Skeletal muscle satellite cell (primary cell): ENCODE measurements at regions not wholly inside any gene's neighbourhood (a gene's known extent, or its start where the extent isn't known, plus 50 kb on each side); places are given as distances from the start of the nearest gene placed in this dataset.

Source experiments
- H3K27me3 ChIP-seq: 2 replicates; pipeline ENCODE4 v1.7.0; 2013; ENCODE audit warnings: low read length; ENCODE audit not compliant: control insufficient read depth, insufficient read depth
- H3K36me3 ChIP-seq: 2 replicates; pipeline ENCODE4 v1.7.0; 2013; ENCODE audit warnings: mild to moderate bottlenecking, control low read depth, low read length; ENCODE audit not compliant: insufficient read depth
- H3K4me1 ChIP-seq: 2 replicates; pipeline ENCODE4 v1.7.0; 2013; ENCODE audit warnings: low read length; ENCODE audit not compliant: control insufficient read depth, insufficient read depth
- H3K4me2 ChIP-seq: 2 replicates; pipeline ENCODE4 v1.7.0; 2013; ENCODE audit warnings: mild to moderate bottlenecking, low read length
- H3K4me3 ChIP-seq: 2 replicates; pipeline ENCODE4 v1.7.0; 2013; ENCODE audit warnings: low read length
- H3K9ac ChIP-seq: 2 replicates; pipeline ENCODE4 v1.7.0; 2013; ENCODE audit warnings: mild to moderate bottlenecking, low read depth, low read length, moderate library complexity
- H3K9me3 ChIP-seq: replicated peaks from 2 replicates; pipeline ENCODE4 v1.7.0; 2013; ENCODE audit warnings: mild to moderate bottlenecking, control low read depth, low read length

DNA sequence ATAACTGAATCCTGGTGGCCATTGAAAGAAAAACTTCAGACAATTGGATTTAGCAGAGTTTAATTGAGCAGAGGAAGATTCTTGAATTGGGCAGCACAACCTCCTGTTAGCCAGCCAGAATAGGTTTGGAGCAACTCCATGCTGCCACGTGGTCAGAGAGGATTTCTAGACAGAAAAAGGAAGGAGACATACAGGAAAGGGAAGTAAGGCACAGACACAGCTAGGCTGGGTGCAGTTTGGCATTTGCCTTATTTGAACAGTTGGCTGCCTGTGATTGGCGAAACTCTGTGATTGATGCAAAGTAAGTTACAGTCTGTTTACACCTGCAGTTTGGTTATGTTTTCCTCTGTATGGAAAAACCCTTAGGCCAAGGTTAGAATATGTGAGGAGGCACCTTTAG is 85.8 kb upstream of the SPATA13 start:
- no peak overlapping the region for H3K4me2 ChIP-seq
- no peaks in the 10 kb centered on the region for H3K36me3 ChIP-seq
- H3K4me3 ChIP-seq, result no peak overlapping the region
- H3K9ac ChIP-seq, result no peak overlapping the region
- H3K9me3 ChIP-seq, result no peaks in the 10 kb centered on the region
- no peaks in the 10 kb centered on the region for H3K27me3 ChIP-seq
- peaks cover 34% of the 10 kb centered on the region for H3K4me1 ChIP-seq

DNA sequence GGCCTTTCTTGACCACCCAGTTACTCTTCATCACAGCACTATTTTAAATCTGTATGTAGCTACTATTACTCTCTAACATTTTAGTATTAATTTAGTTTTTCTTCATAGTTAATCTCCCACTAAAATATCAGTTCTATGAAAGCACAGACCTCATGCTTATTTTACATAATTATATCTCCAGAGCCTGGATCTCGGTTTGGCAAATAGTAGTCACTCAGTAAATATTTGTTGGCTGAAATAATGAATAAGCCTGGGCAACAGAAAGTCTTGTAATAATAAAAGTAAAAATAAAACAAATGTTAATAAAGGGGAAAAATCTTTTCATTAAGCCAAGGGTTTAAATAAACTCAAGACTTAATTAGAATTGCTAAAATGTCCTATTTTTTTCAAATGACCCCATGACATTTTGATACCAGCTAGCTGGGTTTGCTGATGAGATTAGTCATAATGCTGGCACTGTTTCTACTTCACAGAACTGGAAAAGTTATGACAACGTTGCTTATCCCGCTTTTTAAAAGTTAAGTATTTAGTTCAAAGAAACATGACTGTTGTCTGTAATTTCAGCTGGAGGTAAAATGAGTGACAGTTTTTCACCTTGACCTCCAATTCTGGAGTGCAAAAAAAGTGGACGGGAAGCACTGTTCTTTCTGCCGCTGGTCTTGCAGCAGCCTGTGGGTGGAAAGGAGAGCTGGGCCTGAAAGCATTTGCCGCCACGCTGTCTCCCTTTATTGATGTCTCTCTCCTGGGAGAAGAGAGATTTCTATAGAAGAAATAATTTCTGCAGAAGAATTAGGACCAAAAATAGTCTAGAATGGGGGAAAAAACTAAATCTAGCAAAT is 85.2 kb upstream of the SPATA13 start:
- Histone ChIP-seq H3K36me3 (no peaks in the 10 kb centered on the region), H3K4me3 (no peak overlapping the region), H3K9me3 (no peaks in the 10 kb centered on the region), H3K9ac (no peak overlapping the region), H3K4me1 (peaks cover 33% of the 10 kb centered on the region), H3K4me2 (no peak overlapping the region), H3K27me3 (no peaks in the 10 kb centered on the region)

DNA sequence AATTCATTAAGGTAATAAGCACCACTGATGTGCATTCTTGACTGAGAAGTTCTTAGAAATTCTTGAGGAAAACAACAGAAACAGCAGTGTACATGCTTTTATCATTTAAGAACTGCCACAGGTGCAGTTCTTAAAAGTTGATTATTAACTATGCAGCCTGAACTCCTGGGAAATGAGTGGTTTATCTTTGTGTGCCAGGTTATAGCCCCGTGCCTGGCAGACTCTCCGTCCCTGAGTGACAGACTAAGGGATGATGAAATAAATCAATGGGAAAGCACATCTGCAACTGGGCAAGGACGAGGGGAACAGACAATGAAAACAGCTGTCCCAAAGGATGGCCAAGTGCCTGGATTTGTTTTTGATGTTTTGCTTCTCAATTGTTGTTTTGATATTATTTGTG is 84.4 kb upstream of the SPATA13 start:
- no peaks in the 10 kb centered on the region for H3K27me3 ChIP-seq
- H3K4me2 ChIP-seq, result no peak overlapping the region
- no peak overlapping the region for H3K4me3 ChIP-seq
- H3K9me3 ChIP-seq, result no peaks in the 10 kb centered on the region
- no peaks in the 10 kb centered on the region for H3K36me3 ChIP-seq
- H3K9ac ChIP-seq, result no peak overlapping the region
- peaks cover 28% of the 10 kb centered on the region for H3K4me1 ChIP-seq

DNA sequence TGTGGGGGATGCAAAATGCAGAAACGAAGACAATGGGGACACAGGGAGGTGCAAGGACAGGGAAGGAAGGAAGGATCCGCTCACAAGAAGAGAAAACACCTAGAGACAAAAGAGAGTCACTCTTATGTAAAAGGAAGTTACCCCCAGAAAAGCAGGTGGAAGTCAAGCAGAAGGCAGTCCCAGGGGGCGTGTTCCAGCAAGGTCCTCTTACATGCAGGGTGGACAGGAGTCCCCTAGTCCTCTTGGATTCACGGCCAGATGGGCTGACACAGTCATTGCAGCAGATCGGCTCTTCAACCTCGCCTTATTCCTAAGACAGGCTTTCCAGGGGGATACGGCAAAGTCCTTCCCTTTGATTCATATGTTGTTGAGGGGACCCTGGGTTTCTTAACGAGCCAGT is 83.9 kb upstream of the SPATA13 start:
- H3K4me1 ChIP-seq, result peaks cover 23% of the 10 kb centered on the region
- H3K4me2 ChIP-seq, result no peak overlapping the region
- no peak overlapping the region for H3K4me3 ChIP-seq
- no peaks in the 10 kb centered on the region for H3K9me3 ChIP-seq
- no peaks in the 10 kb centered on the region for H3K36me3 ChIP-seq
- no peaks in the 10 kb centered on the region for H3K27me3 ChIP-seq
- no peak overlapping the region for H3K9ac ChIP-seq

- Histone ChIP-seq H3K9me3 (no peaks in the 10 kb centered on the region), H3K36me3 (no peaks in the 10 kb centered on the region), H3K4me3 (no peak overlapping the region), H3K4me2 (no peak overlapping the region), H3K9ac (no peak overlapping the region), H3K4me1 (peaks cover 12% of the 10 kb centered on the region), H3K27me3 (peaks cover 22% of the 10 kb centered on the region)
Observed at GRCh38 chr13:24080134-24080533, 80.4 kb upstream of the SPATA13 start.

GRCh38 chr13:24081387-24081786 is 79.1 kb upstream of the SPATA13 start:
- Histone ChIP-seq H3K4me2 (no peak overlapping the region), H3K9me3 (no peaks in the 10 kb centered on the region), H3K9ac (no peak overlapping the region), H3K4me1 (peaks cover under 1% of the 10 kb centered on the region), H3K4me3 (no peak overlapping the region), H3K27me3 (peaks cover 35% of the 10 kb centered on the region), H3K36me3 (no peaks in the 10 kb centered on the region)

DNA sequence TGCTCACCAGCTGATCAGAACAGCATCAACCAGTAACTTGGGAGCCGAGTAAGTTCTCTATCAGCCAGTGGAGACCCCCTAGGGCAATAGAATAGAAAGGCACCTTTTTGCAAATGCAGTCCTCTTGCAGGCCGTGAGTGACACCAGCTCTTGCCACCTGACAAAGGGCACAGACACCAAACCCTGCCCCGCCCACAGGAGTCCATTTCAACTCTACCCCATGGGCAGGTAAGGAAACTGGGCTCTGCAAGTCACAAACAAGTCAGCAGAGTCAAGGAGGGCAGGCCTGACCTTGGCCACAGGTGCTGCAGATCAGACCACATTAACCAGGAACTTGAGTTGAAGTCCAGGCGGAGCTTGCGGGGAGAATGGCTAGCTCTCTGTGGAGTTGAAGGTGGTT is 77.4 kb upstream of the SPATA13 start:
- Histone ChIP-seq H3K27me3 (peaks cover 49% of the 10 kb centered on the region), H3K4me2 (no peak overlapping the region), H3K4me3 (no peak overlapping the region), H3K9ac (no peak overlapping the region), H3K36me3 (no peaks in the 10 kb centered on the region), H3K4me1 (no peaks in the 10 kb centered on the region), H3K9me3 (no peaks in the 10 kb centered on the region)

DNA sequence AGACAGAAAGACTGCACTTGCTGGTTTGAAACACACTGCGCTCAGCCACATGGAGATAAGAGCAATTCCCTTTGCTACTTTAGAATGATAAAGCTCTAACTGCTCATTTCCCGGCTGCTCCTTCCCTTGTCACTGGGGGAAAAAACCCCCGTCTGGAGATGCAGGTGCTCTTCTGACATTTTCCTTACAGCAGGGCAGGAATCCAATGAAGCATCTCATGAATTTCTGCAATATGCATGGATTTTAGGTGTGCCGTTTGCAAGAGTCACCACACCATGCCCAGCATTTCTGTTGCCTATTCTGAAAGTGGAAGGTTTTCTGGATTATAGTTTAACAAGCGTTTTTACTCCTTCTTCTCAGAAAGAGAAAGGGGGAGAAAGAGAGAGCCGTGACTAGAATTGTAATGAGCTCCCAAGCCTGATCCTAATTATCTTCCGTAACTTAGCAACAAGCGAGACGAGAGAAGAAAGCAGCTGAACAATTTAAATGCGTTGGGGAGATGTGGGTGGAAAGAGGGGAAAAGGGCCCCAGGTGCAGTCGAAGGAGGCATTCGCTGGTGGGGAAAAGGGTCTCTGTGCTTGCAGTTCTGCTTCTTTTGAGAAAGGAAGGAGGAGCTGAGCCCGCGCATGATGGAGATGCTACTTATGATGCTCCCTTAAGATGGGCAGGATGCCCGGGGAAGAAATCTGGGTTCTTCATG is 76.6 kb upstream of the SPATA13 start:
- Histone ChIP-seq H3K4me2 (no peak overlapping the region), H3K4me1 (no peaks in the 10 kb centered on the region), H3K9me3 (no peaks in the 10 kb centered on the region), H3K27me3 (peaks cover 50% of the 10 kb centered on the region), H3K36me3 (no peaks in the 10 kb centered on the region), H3K4me3 (no peak overlapping the region), H3K9ac (no peak overlapping the region)

DNA sequence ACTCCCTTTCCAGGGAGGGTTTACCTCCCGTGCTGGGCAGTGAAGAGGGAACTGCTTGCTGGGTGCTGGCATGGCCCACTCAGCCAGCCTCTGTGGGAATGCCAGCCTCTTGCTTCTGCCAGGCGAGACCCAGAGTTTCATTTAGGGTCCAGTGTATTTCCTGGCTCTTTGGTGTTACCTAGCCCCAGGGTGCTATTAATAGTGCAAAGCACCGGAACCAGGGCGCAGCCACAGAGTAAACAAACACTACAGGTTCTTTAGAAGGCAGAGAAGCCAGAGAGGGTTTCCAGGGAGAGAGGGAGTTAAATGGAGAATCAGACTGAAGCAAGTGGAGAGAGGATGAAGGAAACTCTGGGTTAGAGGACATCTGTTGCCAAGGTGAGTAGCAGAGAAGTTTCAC is 74.9 kb upstream of the SPATA13 start:
- H3K27me3 ChIP-seq, result peaks cover 60% of the 10 kb centered on the region
- no peaks in the 10 kb centered on the region for H3K4me1 ChIP-seq
- no peak overlapping the region for H3K4me3 ChIP-seq
- no peak overlapping the region for H3K9ac ChIP-seq
- H3K9me3 ChIP-seq, result no peaks in the 10 kb centered on the region
- no peaks in the 10 kb centered on the region for H3K36me3 ChIP-seq
- no peak overlapping the region for H3K4me2 ChIP-seq

- no peak overlapping the region for H3K4me2 ChIP-seq
- H3K4me3 ChIP-seq, result no peak overlapping the region
- H3K36me3 ChIP-seq, result no peaks in the 10 kb centered on the region
- H3K9ac ChIP-seq, result no peak overlapping the region
- H3K4me1 ChIP-seq, result no peaks in the 10 kb centered on the region
- peaks cover 64% of the 10 kb centered on the region for H3K27me3 ChIP-seq
- H3K9me3 ChIP-seq, result no peaks in the 10 kb centered on the region
Observed at GRCh38 chr13:24086642-24087041, 73.9 kb upstream of the SPATA13 start.

DNA sequence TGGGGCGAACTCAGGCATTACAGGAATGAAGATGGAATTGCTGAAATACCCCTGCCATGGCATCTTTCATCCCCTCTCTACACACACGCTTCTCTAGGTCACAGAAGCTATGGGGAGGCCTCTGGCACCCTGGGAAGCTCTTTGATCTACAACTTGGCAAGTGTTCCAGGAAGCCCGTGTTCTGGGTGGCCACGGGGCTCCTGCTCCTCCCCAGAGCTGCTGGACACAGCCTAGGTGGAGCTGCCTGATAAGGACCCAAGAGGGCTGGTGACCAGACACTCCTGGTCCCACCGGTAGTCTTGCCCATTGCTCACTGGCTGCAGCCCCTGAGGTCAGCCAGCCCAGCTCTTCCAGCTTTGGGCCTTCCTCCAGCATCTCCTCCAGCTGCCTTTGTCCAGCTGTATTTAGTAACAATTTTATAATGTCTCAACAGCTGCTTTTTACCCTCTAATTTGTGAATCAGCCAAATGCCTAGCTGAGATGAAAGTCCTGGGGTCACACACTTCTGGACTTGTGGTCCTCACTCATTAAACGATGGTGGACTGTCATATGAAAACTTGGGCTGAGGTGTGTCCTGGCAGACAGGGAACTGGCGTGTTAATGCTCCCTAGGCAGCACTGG is 72.8 kb upstream of the SPATA13 start:
- H3K4me2 ChIP-seq, result no peak overlapping the region

More for the DNA sequence above, 72.8 kb upstream of the SPATA13 start:
- H3K4me3 ChIP-seq, result no peak overlapping the region
- no peaks in the 10 kb centered on the region for H3K4me1 ChIP-seq
- H3K27me3 ChIP-seq, result peaks cover 64% of the 10 kb centered on the region
- H3K36me3 ChIP-seq, result no peaks in the 10 kb centered on the region
- H3K9me3 ChIP-seq, result no peaks in the 10 kb centered on the region
- no peak overlapping the region for H3K9ac ChIP-seq
